ENCODE measurements at regions not wholly inside any gene's neighbourhood (a gene's known extent, or its start where the extent isn't known, plus 50 kb on each side); places are given as distances from the start of the nearest gene placed in this dataset.
"Not testable (repeated sequence)": the region's sequence is repeated elsewhere in the genome, so short reads cannot be mapped to it uniquely, and the experiment has no call there.

DNA sequence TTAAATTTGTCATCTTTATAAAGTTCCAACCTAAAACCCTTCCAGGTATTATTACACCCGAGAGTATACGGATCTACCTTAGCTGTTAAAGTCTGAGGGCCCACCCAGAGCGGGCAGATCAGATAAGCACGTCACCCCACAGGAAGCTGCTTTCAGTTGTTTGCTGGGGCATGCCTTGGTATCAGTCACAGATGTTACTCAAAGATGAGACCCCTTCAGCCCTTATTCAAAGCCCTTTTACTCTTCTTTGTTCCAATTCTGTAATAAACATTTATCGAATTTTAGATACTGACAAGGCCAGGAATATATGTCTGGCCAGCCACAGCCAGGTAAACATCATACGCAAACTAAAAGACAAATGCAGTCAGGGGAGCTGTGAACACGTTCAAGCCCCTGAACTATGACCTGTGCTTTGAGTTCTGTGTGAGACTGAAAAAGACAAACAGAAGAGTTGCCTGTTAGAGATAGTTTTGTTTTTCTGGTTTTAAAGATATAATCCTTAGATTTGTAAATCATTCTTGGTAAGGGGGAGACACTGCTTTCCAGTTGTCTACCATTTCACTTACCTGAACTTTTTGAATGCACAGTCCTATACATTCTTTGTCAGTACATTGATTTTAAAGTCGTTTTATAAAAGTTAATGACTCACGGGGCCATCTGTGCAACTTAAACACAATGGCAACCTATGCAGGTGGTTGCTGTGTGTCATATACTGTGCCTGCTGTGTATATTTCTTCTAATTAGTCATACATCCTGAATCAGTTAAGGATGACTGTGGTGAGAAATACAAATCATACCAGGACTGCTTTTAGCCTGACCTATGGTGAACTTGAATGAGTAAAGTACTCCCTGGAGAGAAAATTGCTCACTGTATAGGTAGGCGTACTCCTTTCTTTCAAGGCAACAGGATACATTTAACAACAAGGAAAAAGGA is 100.5 kb upstream of the ITPRID2 start:
- peak; percentile 84 for DNase-seq (ENCODE audit: low spot score)

GRCh38 chr2:181792906-181793305 is 98.6 kb upstream of the ITPRID2 start:
- DNase-seq (ENCODE audit: low spot score), result no peak

GRCh38 chr2:181798022-181798421 is 93.5 kb upstream of the ITPRID2 start:
- DNase-seq (ENCODE audit: low spot score), result no peak

DNA sequence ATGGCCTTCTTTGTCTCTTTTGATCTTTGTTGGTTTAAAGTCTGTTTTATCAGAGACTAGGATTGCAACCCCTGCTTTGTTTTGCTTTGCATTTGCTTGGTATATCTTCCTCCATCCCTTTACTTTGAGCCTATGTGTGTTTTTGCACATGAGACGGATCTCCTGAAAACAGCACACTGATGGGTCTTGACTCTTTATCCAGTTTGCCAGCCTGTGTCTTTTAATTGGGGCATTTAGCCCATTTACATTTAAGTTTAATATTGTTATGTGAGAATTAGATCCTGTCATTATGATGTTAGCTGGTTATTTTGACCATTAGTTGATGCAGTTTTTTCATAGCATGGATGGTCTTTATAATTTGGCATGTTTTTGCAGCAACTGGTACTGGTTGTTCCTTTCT is 89.2 kb upstream of the ITPRID2 start:
- not testable (repeated sequence) for DNase-seq (ENCODE audit: low spot score)

DNA sequence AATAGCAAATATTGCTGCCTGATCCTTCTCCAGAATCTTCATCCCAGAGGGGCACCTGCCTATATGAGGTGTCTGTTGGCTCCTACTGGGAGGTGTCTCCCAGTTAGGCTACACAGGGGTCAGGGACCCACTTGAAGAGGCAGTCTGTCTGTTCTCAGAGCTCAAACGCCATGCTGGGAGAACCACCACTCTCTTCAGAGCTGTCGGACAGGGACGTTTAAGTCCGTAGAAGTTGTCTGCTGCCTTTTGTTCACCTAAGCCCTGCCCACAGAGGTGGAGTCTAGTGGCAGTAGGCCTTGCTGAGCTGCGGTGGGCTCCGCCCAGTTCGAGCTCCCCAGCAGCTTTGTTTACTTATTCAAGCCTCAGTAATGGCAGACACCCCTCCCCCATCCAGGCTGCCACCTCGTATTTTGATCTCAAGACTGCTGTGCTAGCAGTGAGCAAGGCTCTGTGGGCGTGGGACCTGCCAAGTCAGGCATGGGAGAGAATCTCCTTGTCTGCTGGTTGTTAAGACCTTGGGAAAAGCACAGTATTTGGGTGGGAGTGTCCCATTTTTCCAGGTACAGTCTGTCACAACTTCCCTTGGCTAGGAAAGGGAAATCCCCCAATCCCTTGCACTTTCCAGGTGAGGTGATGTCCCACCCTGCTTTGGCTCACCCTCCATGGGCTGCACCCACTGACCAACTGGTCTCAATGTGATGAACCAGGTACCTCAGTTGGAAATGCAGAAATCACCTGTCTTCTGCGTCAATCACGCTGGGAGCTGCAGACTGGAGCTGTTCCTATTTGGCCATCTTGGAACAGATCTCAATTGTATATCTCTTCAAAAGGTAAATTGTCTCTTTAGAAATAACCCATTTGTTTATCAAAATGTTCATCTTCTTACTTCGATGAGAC is 87.4 kb upstream of the ITPRID2 start:
- not testable (repeated sequence) for DNase-seq (ENCODE audit: low spot score)

DNA sequence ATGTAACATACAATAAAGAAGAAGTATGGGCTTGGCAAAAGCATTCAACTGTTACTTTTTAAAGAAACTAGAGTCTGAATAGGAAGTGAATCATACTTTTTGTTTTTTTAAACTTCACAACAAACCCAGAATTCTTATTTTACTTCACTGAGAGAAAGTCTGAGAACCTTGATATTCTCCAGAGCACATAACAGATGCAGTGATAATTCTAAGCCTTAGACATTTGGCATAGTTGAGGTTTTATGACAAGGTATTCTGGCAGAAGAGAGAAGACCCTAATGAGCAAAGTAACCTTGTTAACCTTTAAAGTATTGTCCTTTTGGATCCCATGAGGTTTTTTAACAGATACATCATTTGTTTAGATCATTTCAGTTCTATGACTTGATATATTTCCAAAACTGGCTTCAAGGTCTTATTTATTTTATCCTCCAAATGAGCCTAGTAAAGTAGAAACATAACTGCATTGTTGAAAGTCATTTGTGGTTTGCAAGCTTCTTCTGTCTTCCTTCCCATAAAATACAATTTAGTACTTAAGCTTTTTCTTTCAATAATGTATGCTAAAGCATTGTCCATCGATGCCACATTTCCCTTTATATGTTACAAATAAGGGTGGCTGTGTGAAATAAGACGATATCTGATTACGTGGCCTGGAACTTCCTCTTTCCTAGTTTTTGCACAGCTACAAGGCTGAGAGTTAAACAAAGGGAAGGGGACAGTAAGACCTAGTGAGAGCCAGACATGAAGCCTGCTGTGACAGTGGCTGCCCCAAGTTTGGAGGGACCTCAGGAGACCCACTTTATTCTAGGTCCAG is 86.1 kb upstream of the ITPRID2 start:
- no peak for DNase-seq (ENCODE audit: low spot score)

DNA sequence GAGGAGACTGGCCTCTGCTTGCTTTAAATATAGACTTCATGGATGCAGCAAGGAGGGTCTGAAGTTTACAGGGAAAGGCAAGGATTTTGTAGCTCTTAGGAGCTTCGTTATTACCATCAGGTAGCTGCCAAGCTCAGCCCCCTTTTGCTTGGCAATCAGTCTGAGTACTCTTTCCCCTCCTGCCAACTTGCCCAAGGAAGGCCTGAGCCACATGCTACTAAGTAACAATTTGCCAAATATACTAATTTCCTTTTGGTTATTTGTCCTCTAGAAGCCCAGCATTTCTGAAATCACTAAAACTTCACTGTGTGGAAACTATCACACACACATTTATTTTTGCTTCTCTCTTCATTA is 85.5 kb upstream of the ITPRID2 start:
- DNase-seq (ENCODE audit: low spot score), result no peak

DNA sequence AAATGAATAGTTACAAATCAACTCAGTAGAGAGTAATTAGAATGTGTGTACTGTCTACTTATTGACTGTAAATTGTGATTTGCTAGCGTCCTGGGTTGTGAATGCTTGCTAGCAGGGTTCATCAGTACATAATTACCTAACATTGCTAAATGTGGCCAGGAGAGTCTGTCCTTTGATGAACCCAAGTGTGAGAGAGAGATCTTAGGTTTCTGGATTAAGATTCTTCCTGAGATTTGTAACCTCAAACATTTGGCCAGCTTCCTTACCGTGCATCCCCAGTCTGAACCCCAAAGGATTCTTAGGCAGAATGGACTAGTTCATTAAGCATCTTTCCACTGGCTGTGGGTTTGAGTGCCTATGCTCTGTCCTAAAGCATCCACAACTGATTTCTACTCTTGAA is 84.0 kb upstream of the ITPRID2 start:
- no peak for DNase-seq (ENCODE audit: low spot score)

DNA sequence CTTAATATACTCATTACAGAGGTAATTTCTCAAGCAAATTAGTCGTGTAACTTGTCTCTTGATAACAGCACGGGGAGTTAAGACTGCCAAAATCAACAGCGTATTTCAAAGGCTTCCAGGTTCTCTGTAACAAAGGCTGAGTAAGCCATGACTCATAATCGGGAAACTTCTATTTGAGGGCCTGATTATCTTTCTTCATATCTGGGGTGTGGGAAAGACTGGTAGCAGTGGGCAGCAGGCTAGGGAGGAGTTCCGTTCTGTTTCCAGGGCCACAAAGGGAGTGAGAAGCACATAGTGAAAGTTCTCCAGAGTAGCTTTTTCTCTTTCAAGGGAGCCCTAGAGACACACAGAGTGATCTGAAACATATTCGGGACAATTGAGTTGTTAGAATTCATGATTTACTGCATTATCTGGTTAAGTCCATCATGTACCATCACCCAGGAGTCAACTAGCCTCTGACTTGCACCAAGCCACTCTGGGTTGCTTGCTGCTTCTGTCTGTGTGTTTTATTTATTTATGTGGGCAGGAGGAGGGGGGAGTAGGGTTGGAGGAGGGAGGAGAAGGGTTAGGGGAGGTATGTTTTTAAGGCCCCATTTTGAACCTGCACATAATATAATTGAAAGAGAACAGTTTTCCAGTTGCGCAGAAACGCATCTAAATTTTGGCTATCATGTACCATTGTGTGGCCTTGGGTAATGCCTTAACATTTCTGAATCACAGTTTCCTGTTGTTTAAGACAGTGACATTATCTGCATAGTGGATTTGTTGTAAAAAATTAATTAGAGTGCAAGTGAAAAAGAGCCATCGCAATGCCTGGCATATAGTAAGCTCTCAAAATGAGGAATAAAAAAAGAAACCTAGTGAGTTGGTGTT is 80.5 kb upstream of the ITPRID2 start:
- DNase-seq (ENCODE audit: low spot score), result no peak

DNA sequence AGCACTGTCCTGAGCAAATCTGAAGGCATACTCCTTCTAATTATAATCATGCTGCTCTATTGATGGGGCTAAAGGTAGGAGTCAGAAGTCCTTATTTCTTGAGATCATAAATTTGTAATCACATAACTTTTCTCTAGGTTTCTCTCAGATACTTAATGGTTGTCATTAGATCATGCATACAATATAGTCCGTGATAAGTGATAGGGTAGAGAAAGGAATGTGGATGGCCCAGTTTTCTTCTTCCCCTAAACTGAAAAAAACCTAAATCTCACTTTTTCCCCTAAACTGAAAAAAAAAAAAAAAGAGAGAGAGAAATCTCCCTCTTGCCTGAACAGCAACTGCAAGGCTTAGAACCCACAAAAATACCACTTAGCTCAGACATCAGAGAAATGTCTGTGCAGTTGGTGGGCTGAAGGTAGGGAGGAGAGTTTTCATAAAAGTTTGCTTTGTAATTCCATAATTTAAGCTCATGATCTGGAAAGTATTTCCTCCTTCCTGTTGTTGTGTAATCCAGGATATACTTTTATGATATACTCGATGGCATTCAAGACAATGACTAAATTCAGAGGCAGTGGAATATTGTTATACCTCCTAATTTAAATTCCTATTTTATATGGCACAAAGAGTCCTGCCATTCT is 79.3 kb upstream of the ITPRID2 start:
- no peak for DNase-seq (ENCODE audit: low spot score)

DNA sequence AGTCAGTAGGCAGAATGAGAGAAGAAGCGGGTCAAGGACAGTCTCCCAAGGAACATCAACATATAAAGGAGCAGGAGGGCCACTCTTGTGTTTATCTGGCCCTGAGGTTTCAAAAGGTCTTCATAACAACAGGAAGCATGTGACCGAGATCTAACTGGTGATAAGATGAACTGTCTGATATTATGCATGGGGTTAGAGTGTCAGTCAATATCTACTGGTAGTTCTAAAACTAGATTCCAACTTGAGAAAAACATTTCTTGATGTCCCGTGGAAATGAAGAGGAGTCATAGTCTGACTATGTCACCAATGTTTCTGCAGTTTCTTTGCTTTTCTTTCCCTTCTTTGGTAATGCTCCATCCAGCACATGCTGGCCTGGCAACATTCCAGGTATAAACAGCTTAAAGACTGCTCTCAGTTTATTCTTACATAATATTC is 77.5 kb upstream of the ITPRID2 start:
- DNase-seq (ENCODE audit: low spot score), result no peak

DNA sequence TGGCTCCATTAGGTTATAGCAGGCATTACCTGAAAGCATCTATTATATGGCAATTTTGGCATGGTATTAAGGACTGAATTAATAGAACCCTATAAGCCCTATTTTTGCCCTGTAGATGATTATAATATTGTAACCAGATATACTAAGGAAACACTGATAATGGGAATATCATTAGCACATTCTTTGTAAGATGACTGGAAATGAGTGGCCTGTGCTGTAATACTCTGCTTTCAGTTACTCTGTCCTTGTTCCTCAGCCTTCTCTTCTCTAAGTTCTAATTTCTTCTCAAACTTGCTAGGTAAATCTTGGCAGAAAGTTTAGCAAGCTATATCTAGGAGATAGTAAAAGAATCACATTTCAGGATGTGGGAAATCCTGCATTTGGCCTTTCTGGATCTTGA is 74.0 kb upstream of the ITPRID2 start:
- DNase-seq (ENCODE audit: low spot score), result no peak

- no peak for DNase-seq (ENCODE audit: low spot score)
Measured at GRCh38 chr2:181818058-181818680, 73.4 kb upstream of the ITPRID2 start.

GRCh38 chr2:181818840-181819239 is 72.7 kb upstream of the ITPRID2 start:
- DNase-seq (ENCODE audit: low spot score), result no peak

DNA sequence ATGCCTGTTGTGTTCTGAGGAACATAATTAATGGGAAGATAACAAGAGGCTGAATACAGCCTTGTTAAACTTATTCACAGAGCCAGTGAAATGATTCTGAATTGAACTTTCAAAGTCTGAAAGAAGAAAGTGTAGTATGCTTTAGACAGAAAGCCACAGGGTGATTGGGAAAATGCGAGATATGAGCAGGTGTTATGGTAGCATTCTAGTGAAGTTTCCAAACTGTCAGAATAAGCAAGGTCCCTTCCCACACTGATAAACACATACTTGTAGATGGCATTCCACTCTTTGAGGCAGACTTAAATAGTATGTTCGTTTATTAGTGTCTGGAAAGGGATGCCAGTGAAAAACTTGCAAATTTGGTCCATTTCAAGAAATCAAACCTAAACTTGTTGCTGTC is 70.5 kb upstream of the ITPRID2 start:
- DNase-seq (ENCODE audit: low spot score), result no peak

DNA sequence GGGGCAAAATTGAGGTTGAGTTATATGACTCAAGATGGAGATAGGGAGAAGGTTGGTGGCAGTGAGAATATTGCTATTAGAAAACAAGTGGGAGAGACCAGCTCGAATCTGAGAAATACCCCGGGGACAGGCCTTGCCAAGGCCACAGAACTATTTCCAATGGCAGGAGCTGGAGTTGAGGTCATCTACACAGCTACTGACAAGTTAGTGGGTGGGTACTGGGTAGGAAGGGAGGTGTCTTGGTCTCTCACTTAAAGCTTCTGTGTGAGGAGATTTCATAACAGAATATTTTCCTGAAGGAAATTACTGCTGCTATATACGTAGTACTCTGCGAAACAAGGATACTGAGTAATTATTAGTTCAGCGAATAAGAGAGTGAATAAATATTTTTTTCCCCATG is 69.4 kb upstream of the ITPRID2 start:
- no peak for DNase-seq (ENCODE audit: low spot score)

GRCh38 chr2:181823405-181823804 is 68.1 kb upstream of the ITPRID2 start:
- no peak for DNase-seq (ENCODE audit: low spot score)

DNA sequence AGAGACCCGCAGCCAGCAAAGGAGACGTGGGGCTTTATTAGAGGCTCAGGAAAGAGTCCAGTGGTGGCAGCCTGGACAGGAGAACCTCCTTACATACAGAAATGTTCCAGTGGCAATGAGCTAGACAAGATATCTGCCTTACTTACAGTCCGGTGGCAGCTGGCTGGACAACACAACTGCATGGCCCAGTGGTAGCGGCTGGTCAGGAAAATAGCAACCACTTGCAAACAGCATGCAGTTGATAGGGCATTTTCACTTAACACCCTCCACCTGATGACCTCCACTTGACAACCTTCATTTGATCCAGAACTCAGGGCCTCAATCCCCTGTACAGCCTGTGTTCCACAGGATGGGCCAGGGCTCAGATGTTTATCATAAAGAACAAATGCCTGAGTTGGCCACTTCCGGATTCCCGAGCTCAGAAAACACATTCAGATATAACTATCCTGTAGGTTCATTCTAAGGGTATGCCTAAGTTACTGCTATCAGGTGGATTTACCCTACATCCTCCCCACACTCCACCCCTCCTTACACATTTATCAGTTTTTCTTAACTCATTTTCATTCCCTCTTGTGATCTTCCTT is 63.3 kb upstream of the ITPRID2 start:
- no peak for DNase-seq (ENCODE audit: low spot score)

- no peak for DNase-seq (ENCODE audit: low spot score)
Measured at GRCh38 chr2:181829230-181829629, 62.3 kb upstream of the ITPRID2 start.

- no peak for DNase-seq (ENCODE audit: low spot score)
Measured at GRCh38 chr2:181832015-181832414, 59.5 kb upstream of the ITPRID2 start.

All from activated CD4-positive, alpha-beta T cell treated with anti-CD3 and anti-CD28 coated beads, Interleukin-2, Interleukin-4, amounts not matched to agents 100 ng/mL and 50 ng/mL, durations not matched to agents 16 hours and 8 hours (primary cell).